ENCODE measurements at regions not wholly inside any gene's neighbourhood (a gene's known extent, or its start where the extent isn't known, plus 50 kb on each side); places are given as distances from the start of the nearest gene placed in this dataset.

- H3K9me3 ChIP-seq (ENCODE audit: insufficient read depth in 2 of 2, low read depth in 1 of 2, low read length in 1 of 2): no peaks in the 10 kb centered on the region
- no peak overlapping the region for H2BK12ac ChIP-seq (ENCODE audit: low read depth, low read length)
- DNase-seq (ENCODE audit: low read depth in 1 of 2, low spot score in 2 of 2) (peak in 1 of 2 experiments; percentile 19), FAIRE-seq (no peak)
- H2BK120ac ChIP-seq (replicated peaks; ENCODE audit: low read depth, low read length): no peak overlapping the region
- H3K4ac ChIP-seq (replicated peaks; ENCODE audit: insufficient read length, low read depth, low read length): no peak overlapping the region
- no peak overlapping the region for H2BK15ac ChIP-seq (ENCODE audit: low read length)
- H2AFZ ChIP-seq (ENCODE audit: low read length): no peak overlapping the region
- H2AK5ac ChIP-seq (ENCODE audit: low read depth, low read length): no peak overlapping the region
- no peaks in the 10 kb centered on the region for H3K27me3 ChIP-seq (replicated peaks in 1 of 4; ENCODE audit: control insufficient read depth in 3 of 4, extremely low read depth in 1 of 4, insufficient read depth in 3 of 4, low read length in 3 of 4)
- no peak overlapping the region for H3K4me3 ChIP-seq (ENCODE audit: extremely low read depth in 1 of 4, insufficient read depth in 2 of 4, low read depth in 3 of 4, low read length in 4 of 4)
- H3K14ac ChIP-seq (ENCODE audit: insufficient read length): no peak overlapping the region
- H4K91ac ChIP-seq (replicated peaks; ENCODE audit: insufficient read length, low read length): no peak overlapping the region
- ChIA-PET CTCF (ENCODE audit: partially characterized antibody) (interaction anchor here (1.0 to 2.0 kb wide), 6 partner anchors 11 to 80 kb away, joined by 3 to 5 read pairs (median 4); no protein-coding TSS in a partner anchor), POLR2A (ENCODE audit: partially characterized antibody) (no interaction called here)
- H3K36me3 ChIP-seq (ENCODE audit: control insufficient read depth in 2 of 4, insufficient read depth in 4 of 4, low read length in 3 of 4): no peaks in the 10 kb centered on the region
- H3K4me1 ChIP-seq (replicated peaks in 1 of 4; ENCODE audit: control insufficient read depth in 3 of 4, insufficient read depth in 4 of 4, low read length in 3 of 4): peaks cover 0 to 3% (median 0%) of the 10 kb centered on the region in 4 experiments; a peak in 2 of 7 replicates
- no peak overlapping the region for H3K9ac ChIP-seq (replicated peaks in 1 of 4; ENCODE audit: extremely low read depth in 1 of 4, low read depth in 3 of 4, low read length in 3 of 4)
- no peak overlapping the region for H3K27ac ChIP-seq (ENCODE audit: low read depth, low read length)
- no peak for TF ChIP-seq RAD21 (IDR thresholded peaks at IDR 0.05 in 1 of 2, conservative IDR thresholded peaks at IDR 0.05 in 1 of 2; ENCODE audit: low read depth in 2 of 2, low read length in 2 of 2)
- no peak for TF ChIP-seq PHF8 (conservative IDR thresholded peaks at IDR 0.05; ENCODE audit: low read depth, low read length)
- TF ChIP-seq HDAC2 (IDR thresholded peaks at IDR 0.05; ENCODE audit: borderline replicate concordance in 1 of 2, low read depth in 2 of 2, low read length in 2 of 2): no peak
- TF ChIP-seq EZH2 (IDR thresholded peaks at IDR 0.05; ENCODE audit: low read depth, low read length, severe bottlenecking): no peak
- no peak for TF ChIP-seq TBP (IDR thresholded peaks at IDR 0.05; ENCODE audit: low read depth, low read length)
- no peak for TF ChIP-seq KDM5A (IDR thresholded peaks at IDR 0.05; ENCODE audit: low read length)
- no peak for TF ChIP-seq JUND (IDR thresholded peaks at IDR 0.05; ENCODE audit: low read length)
- no peak for TF ChIP-seq CEBPB (IDR thresholded peaks at IDR 0.05; ENCODE audit: low read depth, low read length)
- no peaks in the 10 kb centered on the region for H3K23me2 ChIP-seq (ENCODE audit: low read depth, low read length)
- no peaks in the 10 kb centered on the region for H4K20me1 ChIP-seq (replicated peaks in 1 of 2; ENCODE audit: control insufficient read depth in 1 of 2, insufficient read depth in 2 of 2, low read length in 2 of 2)
- no peak overlapping the region for H4K5ac ChIP-seq (ENCODE audit: insufficient read length, low read depth, low read length)
- H3K79me2 ChIP-seq (ENCODE audit: control insufficient read depth in 1 of 2, insufficient read depth in 2 of 2, low read length in 2 of 2): no peaks in the 10 kb centered on the region
- H3K79me1 ChIP-seq (ENCODE audit: low read depth, low read length): no peaks in the 10 kb centered on the region
- H3K23ac ChIP-seq (ENCODE audit: insufficient read length): no peak overlapping the region
- no peak overlapping the region for H2BK20ac ChIP-seq (ENCODE audit: low read length)
- WGBS, 2 experiments (ENCODE audit: extremely low coverage in 1 of 2, insufficient coverage in 1 of 2, insufficient read length in 1 of 2, insufficient replicate concordance in 2 of 2, low coverage in 1 of 2, low lambda C conversion rate in 2 of 2, missing lambda C conversion rate in 1 of 2): 83% methylated on average over 4 of the region's 4 CpGs; no CpG with 5 or more reads in 1 of the 2 experiments
- no peak overlapping the region for H3K18ac ChIP-seq (ENCODE audit: extremely low read depth, low read length)
- no peak overlapping the region for H3K4me2 ChIP-seq (ENCODE audit: insufficient read depth in 1 of 2, low read depth in 2 of 2, low read length in 2 of 2)
- H2BK5ac ChIP-seq (ENCODE audit: low read depth, low read length): no peak overlapping the region
- H3K56ac ChIP-seq (replicated peaks; ENCODE audit: insufficient read length, low read depth, low read length): no peak overlapping the region
- H4K8ac ChIP-seq (ENCODE audit: extremely low read depth, insufficient read depth, low read length): no peak overlapping the region
Measured at GRCh38 chr16:50861451-50861850, 119.6 kb downstream of the CYLD start.
